Uterus (tissue), 3 donors: ENCODE measurements at regions not wholly inside any gene's neighbourhood (a gene's known extent, or its start where the extent isn't known, plus 50 kb on each side); places are given as distances from the start of the nearest gene placed in this dataset.

Experiments
- DNase-seq, 2 donors: peaks; one replicate each; pipeline ENCODE4 v3.0.0-alpha.2; 2019 to 2020
- H3K27ac ChIP-seq, 2 donors: fragments of 200-600 bp; sonication (generic); 1 replicate in 1 of 2; 2 replicates in 1 of 2; pipeline ENCODE4 v1.5.1; 2016 to 2018
- H3K27me3 ChIP-seq, 2 donors: fragments of 200-600 bp; sonication (generic); one replicate each; pipeline ENCODE4 v1.5.1; 2018 to 2019; ENCODE audit warnings: control low read depth in 1 of 2
- H3K36me3 ChIP-seq, 2 donors: fragments of 200-600 bp; sonication (generic); one replicate each; pipeline ENCODE4 v1.5.1; 2019; ENCODE audit warnings: control low read depth in 1 of 2
- H3K4me1 ChIP-seq, 2 donors: fragments of 200-600 bp; sonication (generic); one replicate each; pipeline ENCODE4 v1.5.1; 2018 to 2019; ENCODE audit warnings: control low read depth in 1 of 2
- H3K4me3 ChIP-seq, 2 donors: fragments of 200-600 bp; sonication (generic); 1 replicate in 1 of 2; 2 replicates in 1 of 2; pipeline ENCODE4 v1.5.1; 2018 to 2019; ENCODE audit warnings: mild to moderate bottlenecking in 1 of 2
- H3K9me3 ChIP-seq, 2 donors: fragments of 200-600 bp; sonication (generic); one replicate each; pipeline ENCODE4 v1.5.1; 2019; ENCODE audit warnings: control low read depth in 1 of 2
- CTCF ChIP-seq, 4 experiments: fragments of 200-600 bp in 2 of 4; fragments of 450-650 bp in 2 of 4; sonication (generic) in 2 of 4; IDR thresholded peaks; one replicate each; pipeline ENCODE4 v1.5.1; 2016 to 2019; ENCODE audit warnings: antibody characterized with exemption in 4 of 4, mild to moderate bottlenecking in 2 of 4, moderate library complexity in 1 of 4
- POLR2A ChIP-seq, 2 donors: fragments of 450-650 bp; IDR thresholded peaks; one replicate each; pipeline ENCODE4 v1.6.1; 2016; ENCODE audit warnings: antibody characterized with exemption in 2 of 2, mild to moderate bottlenecking in 1 of 2, moderate library complexity in 1 of 2
- intact Hi-C: fragments of 100-400 bp; cut with DNase I; formaldehyde crosslinking; loops from one replicate; pipeline ENCODE4 v1.15.1; 2023; ENCODE audit warnings: low total_unique reads
- donor health status: DM: yes; HTN: yes; CAD: no.

GRCh38 chr13:91242652-91243051 is 104.8 kb upstream of the MIR17HG start:
- H3K27ac ChIP-seq: no peak overlapping the region
- TF ChIP-seq CTCF (IDR thresholded peaks at IDR 0.05): no peak
- no peak for TF ChIP-seq POLR2A (IDR thresholded peaks at IDR 0.05)
- no peak for DNase-seq
- H3K4me3 ChIP-seq: no peak overlapping the region
- H3K4me1 ChIP-seq: no peaks in the 10 kb centered on the region
- H3K27me3 ChIP-seq: no peaks in the 10 kb centered on the region
- H3K9me3 ChIP-seq: no peaks in the 10 kb centered on the region
- H3K36me3 ChIP-seq: no peaks in the 10 kb centered on the region
- intact Hi-C loops: no loop called here

GRCh38 chr13:91245288-91245687 is 102.2 kb upstream of the MIR17HG start:
- intact Hi-C loops: no loop called here
- DNase-seq: no peak
- H3K27ac ChIP-seq: no peak overlapping the region
- no peaks in the 10 kb centered on the region for H3K36me3 ChIP-seq
- H3K27me3 ChIP-seq: no peaks in the 10 kb centered on the region
- H3K4me3 ChIP-seq: no peak overlapping the region
- H3K4me1 ChIP-seq: no peaks in the 10 kb centered on the region
- no peak for TF ChIP-seq CTCF (IDR thresholded peaks at IDR 0.05)
- no peak for TF ChIP-seq POLR2A (IDR thresholded peaks at IDR 0.05)
- H3K9me3 ChIP-seq: no peaks in the 10 kb centered on the region

GRCh38 chr13:91247768-91248167 is 99.7 kb upstream of the MIR17HG start:
- intact Hi-C loops: no loop called here
- no peak for DNase-seq
- H3K27me3 ChIP-seq: no peaks in the 10 kb centered on the region
- no peaks in the 10 kb centered on the region for H3K9me3 ChIP-seq
- no peak for TF ChIP-seq CTCF (IDR thresholded peaks at IDR 0.05)
- TF ChIP-seq POLR2A (IDR thresholded peaks at IDR 0.05): no peak
- H3K27ac ChIP-seq: no peak overlapping the region
- no peaks in the 10 kb centered on the region for H3K36me3 ChIP-seq
- no peaks in the 10 kb centered on the region for H3K4me1 ChIP-seq
- no peak overlapping the region for H3K4me3 ChIP-seq

GRCh38 chr13:91248249-91248648 is 99.2 kb upstream of the MIR17HG start:
- Histone ChIP-seq H3K36me3 (no peaks in the 10 kb centered on the region), H3K9me3 (no peaks in the 10 kb centered on the region), H3K4me3 (no peak overlapping the region), H3K27me3 (no peaks in the 10 kb centered on the region), H3K4me1 (no peaks in the 10 kb centered on the region), H3K27ac (no peak overlapping the region)
- intact Hi-C loops: no loop called here
- TF ChIP-seq CTCF (IDR thresholded peaks at IDR 0.05) (no peak), POLR2A (IDR thresholded peaks at IDR 0.05) (no peak)
- DNase-seq: no peak

GRCh38 chr13:91249370-91249769 is 98.1 kb upstream of the MIR17HG start:
- no peak for DNase-seq
- H3K27ac ChIP-seq: no peak overlapping the region
- no peaks in the 10 kb centered on the region for H3K27me3 ChIP-seq
- no peak overlapping the region for H3K4me3 ChIP-seq
- no peaks in the 10 kb centered on the region for H3K36me3 ChIP-seq
- intact Hi-C loops: no loop called here
- H3K9me3 ChIP-seq: no peaks in the 10 kb centered on the region
- TF ChIP-seq POLR2A (IDR thresholded peaks at IDR 0.05): no peak
- TF ChIP-seq CTCF (IDR thresholded peaks at IDR 0.05): no peak
- H3K4me1 ChIP-seq: no peaks in the 10 kb centered on the region
